SK-N-SH treated with all-trans-retinoic acid at 6 μM for 48 hours (cell line): ENCODE measurements at regions not wholly inside any gene's neighbourhood (a gene's known extent, or its start where the extent isn't known, plus 50 kb on each side); places are given as distances from the start of the nearest gene placed in this dataset.

ENCODE experiments used
- ATAC-seq: fragments of 200-7000 bp; cut with Tn5 transposase; 3 replicates; pipeline ENCODE4 v1.9.1; 2020; ENCODE audit warnings: mild to moderate bottlenecking, moderate library complexity
- ARNTL ChIP-seq: fragments of 450-650 bp; formaldehyde crosslinking; IDR thresholded peaks from 2 replicates; pipeline ENCODE4 v1.5.0; 2020; ENCODE audit warnings: low read depth, mild to moderate bottlenecking, moderate library complexity, borderline replicate concordance
- BACH2 ChIP-seq: fragments of 250-450 bp; sonication (Bioruptor Pico); IDR thresholded peaks from 2 replicates; pipeline ENCODE4 v1.9.0; 2021; ENCODE audit warnings: mild to moderate bottlenecking, borderline replicate concordance
- CSDC2 ChIP-seq: fragments of 250-450 bp; sonication (Bioruptor Pico); IDR thresholded peaks from 2 replicates; pipeline ENCODE4 v1.5.0; 2020; ENCODE audit warnings: mild to moderate bottlenecking, moderate library complexity
- ESRRG ChIP-seq: fragments of 250-450 bp; sonication (Bioruptor Pico); IDR thresholded peaks from 2 replicates; pipeline ENCODE4 v1.6.1; 2021; ENCODE audit warnings: mild to moderate bottlenecking
- GLIS3 ChIP-seq: fragments of 250-450 bp; sonication (Bioruptor Pico); IDR thresholded peaks from 2 replicates; pipeline ENCODE4 v1.5.0; 2020; ENCODE audit warnings: mild to moderate bottlenecking, moderate library complexity
- ISL1 ChIP-seq: fragments of 250-450 bp; sonication (Bioruptor Pico); IDR thresholded peaks from 2 replicates; pipeline ENCODE4 v2.1.2; 2022; ENCODE audit warnings: mild to moderate bottlenecking, moderate library complexity
- OSR1 ChIP-seq: fragments of 250-450 bp; sonication (Bioruptor Pico); IDR thresholded peaks from 2 replicates; pipeline ENCODE4 v1.8.0; 2022; ENCODE audit warnings: moderate library complexity, mild to moderate bottlenecking, inconsistent platforms
- PPARA ChIP-seq: fragments of 250-450 bp; sonication (Bioruptor Pico); IDR thresholded peaks from 2 replicates; pipeline ENCODE4 v1.5.0; 2020; ENCODE audit warnings: mild to moderate bottlenecking, borderline replicate concordance
- SNAI2 ChIP-seq: fragments of 250-450 bp; sonication (Bioruptor Pico); IDR thresholded peaks from 2 replicates; pipeline ENCODE4 v1.5.0; 2020; ENCODE audit warnings: mild to moderate bottlenecking, moderate library complexity
- TCF4 ChIP-seq: fragments of 250-450 bp; sonication (Bioruptor Pico); IDR thresholded peaks from 2 replicates; pipeline ENCODE4 v1.8.0; 2021; ENCODE audit warnings: mild to moderate bottlenecking, moderate library complexity, borderline replicate concordance
- TOX ChIP-seq: fragments of 250-450 bp; sonication (Bioruptor Pico); IDR thresholded peaks from 2 replicates; pipeline ENCODE4 v1.8.0; 2021; ENCODE audit warnings: mild to moderate bottlenecking, moderate library complexity, borderline replicate concordance
- ZC3H10 ChIP-seq: fragments of 250-450 bp; sonication (Bioruptor Pico); IDR thresholded peaks from 2 replicates; pipeline ENCODE4 v1.5.1; 2021; ENCODE audit warnings: mild to moderate bottlenecking, moderate library complexity
- ZFP3 ChIP-seq: fragments of 250-450 bp; sonication (Bioruptor Pico); IDR thresholded peaks from 2 replicates; pipeline ENCODE4 v1.5.0; 2020; ENCODE audit warnings: mild to moderate bottlenecking, moderate library complexity
- ZFP30 ChIP-seq: fragments of 450-650 bp; formaldehyde crosslinking; IDR thresholded peaks from 2 replicates; pipeline ENCODE4 v1.5.0; 2022; ENCODE audit warnings: mild to moderate bottlenecking, moderate library complexity
- ZNF565 ChIP-seq: fragments of 450-650 bp; formaldehyde crosslinking; conservative IDR thresholded peaks from 2 replicates; pipeline ENCODE4 v1.5.0; 2020; ENCODE audit warnings: low read depth, mild to moderate bottlenecking, moderate library complexity
- ZNF70 ChIP-seq: fragments of 450-650 bp; formaldehyde crosslinking; IDR thresholded peaks from 2 replicates; pipeline ENCODE4 v1.5.0; 2020; ENCODE audit warnings: mild to moderate bottlenecking, moderate library complexity
- ZNF8 ChIP-seq: fragments of 450-650 bp; formaldehyde crosslinking; IDR thresholded peaks from 2 replicates; pipeline ENCODE4 v1.5.0; 2020; ENCODE audit warnings: mild to moderate bottlenecking, moderate library complexity
- TF ChIP-seq, protein P1 (sequence below): fragments of 250-450 bp; sonication (Bioruptor Pico); IDR thresholded peaks from 2 replicates; pipeline ENCODE4 v1.8.0; 2021; ENCODE audit warnings: low read depth, mild to moderate bottlenecking, moderate library complexity, borderline replicate concordance
- TF ChIP-seq, protein P2 (sequence below): fragments of 250-450 bp; sonication (Bioruptor Pico); IDR thresholded peaks from 2 replicates; pipeline ENCODE4 v1.8.0; 2020; ENCODE audit warnings: mild to moderate bottlenecking, moderate library complexity, borderline replicate concordance
- TF ChIP-seq, protein P3 (sequence below): fragments of 250-450 bp; sonication (Bioruptor Pico); IDR thresholded peaks from 2 replicates; pipeline ENCODE4 v1.5.0; 2020; ENCODE audit warnings: mild to moderate bottlenecking, moderate library complexity
- TF ChIP-seq, protein P4 (sequence below): fragments of 250-450 bp; sonication (Bioruptor Pico); IDR thresholded peaks from 2 replicates; pipeline ENCODE4 v1.5.1; 2020; ENCODE audit warnings: low read depth, mild to moderate bottlenecking, moderate library complexity

DNA sequence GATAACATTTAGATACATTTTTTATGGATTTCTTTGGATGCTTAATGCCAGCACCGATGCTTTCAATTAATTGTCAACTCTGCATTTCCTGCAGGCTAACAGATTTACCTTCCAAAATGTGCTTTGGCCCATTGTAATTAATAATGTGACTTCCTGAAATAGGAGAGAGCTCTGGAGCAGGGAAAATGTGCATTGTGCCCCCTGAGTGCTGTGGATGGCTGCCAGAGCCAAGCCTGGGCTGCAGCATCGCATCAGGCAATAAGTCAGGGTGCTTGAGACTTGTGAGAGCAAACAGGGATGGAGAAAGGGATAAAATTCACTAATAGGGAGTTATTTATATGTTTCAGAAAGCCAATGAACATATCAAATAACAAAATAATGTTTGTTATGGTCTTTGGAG lies 133.8 kb downstream of the MOBP start:
- ATAC-seq, result no peak; the same call in 2 of the 3 replicates
- TF ChIP-seq SNAI2 (CRISPR knock-in tag) (no peak), ZFP30 (CRISPR knock-in tag) (no peak), ZFP3 (CRISPR knock-in tag) (no peak), ARNTL (CRISPR knock-in tag) (no peak), ESRRG (CRISPR knock-in tag) (no peak)
- TF ChIP-seq, protein P1, sequence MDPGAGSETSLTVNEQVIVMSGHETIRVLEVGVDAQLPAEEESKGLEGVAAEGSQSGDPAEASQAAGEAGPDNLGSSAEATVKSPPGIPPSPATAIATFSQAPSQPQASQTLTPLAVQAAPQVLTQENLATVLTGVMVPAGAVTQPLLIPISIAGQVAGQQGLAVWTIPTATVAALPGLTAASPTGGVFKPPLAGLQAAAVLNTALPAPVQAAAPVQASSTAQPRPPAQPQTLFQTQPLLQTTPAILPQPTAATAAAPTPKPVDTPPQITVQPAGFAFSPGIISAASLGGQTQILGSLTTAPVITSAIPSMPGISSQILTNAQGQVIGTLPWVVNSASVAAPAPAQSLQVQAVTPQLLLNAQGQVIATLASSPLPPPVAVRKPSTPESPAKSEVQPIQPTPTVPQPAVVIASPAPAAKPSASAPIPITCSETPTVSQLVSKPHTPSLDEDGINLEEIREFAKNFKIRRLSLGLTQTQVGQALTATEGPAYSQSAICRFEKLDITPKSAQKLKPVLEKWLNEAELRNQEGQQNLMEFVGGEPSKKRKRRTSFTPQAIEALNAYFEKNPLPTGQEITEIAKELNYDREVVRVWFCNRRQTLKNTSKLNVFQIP, result no peak

DNA sequence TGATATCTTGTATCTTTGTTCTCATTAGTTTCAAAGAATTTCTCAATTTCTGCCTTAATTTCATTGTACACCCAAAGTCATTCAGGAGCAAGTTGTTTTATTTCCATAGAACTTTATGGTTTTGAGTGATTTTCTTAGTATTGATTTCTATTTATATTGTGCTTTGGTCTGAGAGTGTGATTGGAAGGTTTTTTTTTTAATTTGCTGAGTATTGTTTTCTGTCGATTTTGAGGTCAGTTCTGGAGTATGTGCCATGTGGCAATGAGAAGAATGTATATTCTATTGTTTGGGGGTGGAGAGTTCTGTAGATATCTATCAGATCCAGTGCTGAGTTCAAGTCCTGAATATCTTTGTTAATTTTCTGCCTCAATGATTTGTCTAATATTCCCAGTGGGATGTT lies 138.4 kb downstream of the MOBP start:
- ATAC-seq, result no peak
- no peak for TF ChIP-seq TCF4 (CRISPR knock-in tag)
- TF ChIP-seq, all 23 proteins: peak for 0

DNA sequence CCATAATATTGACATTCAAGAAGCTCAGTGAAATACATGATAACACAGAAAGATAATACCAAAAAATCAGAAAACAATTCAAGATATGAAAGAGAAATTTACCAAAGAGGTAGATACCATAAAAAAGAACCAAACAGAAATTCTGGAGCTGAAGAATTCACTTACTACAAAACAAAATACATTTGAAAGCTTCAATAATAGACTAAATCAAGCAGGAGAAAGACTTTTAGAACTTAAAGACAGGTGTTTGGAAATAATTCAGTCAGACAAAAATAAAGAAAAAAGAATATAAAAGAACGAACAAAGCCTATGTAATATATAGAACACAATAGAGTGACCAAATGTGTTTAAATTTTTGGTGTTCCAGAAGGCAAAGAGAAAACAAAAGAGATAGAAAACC lies 158.7 kb downstream of the MOBP start:
- no peak for ATAC-seq
- TF ChIP-seq, protein P2, sequence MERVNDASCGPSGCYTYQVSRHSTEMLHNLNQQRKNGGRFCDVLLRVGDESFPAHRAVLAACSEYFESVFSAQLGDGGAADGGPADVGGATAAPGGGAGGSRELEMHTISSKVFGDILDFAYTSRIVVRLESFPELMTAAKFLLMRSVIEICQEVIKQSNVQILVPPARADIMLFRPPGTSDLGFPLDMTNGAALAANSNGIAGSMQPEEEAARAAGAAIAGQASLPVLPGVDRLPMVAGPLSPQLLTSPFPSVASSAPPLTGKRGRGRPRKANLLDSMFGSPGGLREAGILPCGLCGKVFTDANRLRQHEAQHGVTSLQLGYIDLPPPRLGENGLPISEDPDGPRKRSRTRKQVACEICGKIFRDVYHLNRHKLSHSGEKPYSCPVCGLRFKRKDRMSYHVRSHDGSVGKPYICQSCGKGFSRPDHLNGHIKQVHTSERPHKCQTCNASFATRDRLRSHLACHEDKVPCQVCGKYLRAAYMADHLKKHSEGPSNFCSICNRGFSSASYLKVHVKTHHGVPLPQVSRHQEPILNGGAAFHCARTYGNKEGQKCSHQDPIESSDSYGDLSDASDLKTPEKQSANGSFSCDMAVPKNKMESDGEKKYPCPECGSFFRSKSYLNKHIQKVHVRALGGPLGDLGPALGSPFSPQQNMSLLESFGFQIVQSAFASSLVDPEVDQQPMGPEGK (CRISPR knock-in tag), result no peak
- TF ChIP-seq ZFP30 (CRISPR knock-in tag) (no peak), CSDC2 (CRISPR knock-in tag) (no peak), ZNF8 (no peak), ESRRG (CRISPR knock-in tag) (no peak), OSR1 (CRISPR knock-in tag) (no peak), ZC3H10 (no peak), ZFP3 (CRISPR knock-in tag) (no peak), ISL1 (CRISPR knock-in tag) (no peak), PPARA (CRISPR knock-in tag) (no peak), GLIS3 (no peak), ZNF565 (no peak), ARNTL (CRISPR knock-in tag) (no peak), TOX (CRISPR knock-in tag) (no peak), SNAI2 (CRISPR knock-in tag) (no peak)
- TF ChIP-seq, protein P3, sequence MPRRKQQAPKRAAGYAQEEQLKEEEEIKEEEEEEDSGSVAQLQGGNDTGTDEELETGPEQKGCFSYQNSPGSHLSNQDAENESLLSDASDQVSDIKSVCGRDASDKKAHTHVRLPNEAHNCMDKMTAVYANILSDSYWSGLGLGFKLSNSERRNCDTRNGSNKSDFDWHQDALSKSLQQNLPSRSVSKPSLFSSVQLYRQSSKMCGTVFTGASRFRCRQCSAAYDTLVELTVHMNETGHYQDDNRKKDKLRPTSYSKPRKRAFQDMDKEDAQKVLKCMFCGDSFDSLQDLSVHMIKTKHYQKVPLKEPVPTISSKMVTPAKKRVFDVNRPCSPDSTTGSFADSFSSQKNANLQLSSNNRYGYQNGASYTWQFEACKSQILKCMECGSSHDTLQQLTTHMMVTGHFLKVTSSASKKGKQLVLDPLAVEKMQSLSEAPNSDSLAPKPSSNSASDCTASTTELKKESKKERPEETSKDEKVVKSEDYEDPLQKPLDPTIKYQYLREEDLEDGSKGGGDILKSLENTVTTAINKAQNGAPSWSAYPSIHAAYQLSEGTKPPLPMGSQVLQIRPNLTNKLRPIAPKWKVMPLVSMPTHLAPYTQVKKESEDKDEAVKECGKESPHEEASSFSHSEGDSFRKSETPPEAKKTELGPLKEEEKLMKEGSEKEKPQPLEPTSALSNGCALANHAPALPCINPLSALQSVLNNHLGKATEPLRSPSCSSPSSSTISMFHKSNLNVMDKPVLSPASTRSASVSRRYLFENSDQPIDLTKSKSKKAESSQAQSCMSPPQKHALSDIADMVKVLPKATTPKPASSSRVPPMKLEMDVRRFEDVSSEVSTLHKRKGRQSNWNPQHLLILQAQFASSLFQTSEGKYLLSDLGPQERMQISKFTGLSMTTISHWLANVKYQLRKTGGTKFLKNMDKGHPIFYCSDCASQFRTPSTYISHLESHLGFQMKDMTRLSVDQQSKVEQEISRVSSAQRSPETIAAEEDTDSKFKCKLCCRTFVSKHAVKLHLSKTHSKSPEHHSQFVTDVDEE (CRISPR knock-in tag), result no peak
- TF ChIP-seq, protein P4, sequence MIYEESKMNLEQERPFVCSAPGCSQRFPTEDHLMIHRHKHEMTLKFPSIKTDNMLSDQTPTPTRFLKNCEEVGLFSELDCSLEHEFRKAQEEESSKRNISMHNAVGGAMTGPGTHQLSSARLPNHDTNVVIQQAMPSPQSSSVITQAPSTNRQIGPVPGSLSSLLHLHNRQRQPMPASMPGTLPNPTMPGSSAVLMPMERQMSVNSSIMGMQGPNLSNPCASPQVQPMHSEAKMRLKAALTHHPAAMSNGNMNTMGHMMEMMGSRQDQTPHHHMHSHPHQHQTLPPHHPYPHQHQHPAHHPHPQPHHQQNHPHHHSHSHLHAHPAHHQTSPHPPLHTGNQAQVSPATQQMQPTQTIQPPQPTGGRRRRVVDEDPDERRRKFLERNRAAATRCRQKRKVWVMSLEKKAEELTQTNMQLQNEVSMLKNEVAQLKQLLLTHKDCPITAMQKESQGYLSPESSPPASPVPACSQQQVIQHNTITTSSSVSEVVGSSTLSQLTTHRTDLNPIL (CRISPR knock-in tag), result no peak

DNA sequence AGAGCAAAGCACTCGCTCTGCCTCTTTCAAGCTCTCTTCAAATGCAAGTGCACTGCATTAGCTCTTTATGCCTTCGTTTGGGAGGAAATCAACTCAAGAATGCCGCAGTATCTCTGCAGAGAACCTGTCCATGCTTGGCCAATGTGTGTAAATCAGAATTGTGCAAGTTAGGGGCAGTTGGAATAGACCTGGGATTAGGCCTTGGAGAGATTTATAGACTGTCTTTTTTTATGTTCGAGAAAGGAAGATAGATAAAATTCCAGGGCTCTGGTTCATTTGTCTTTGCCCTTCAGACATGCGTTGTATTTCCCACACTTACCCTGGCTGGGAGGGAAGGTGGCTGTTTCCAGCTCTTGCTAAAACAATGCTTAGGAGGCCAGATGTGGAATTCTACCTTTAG lies 163.7 kb downstream of the MOBP start:
- ATAC-seq, result no peak
- TF ChIP-seq, protein P4 (CRISPR knock-in tag), result no peak
- TF ChIP-seq, protein P3 (CRISPR knock-in tag), result no peak
- TF ChIP-seq BACH2 (CRISPR knock-in tag) (no peak), OSR1 (CRISPR knock-in tag) (no peak), PPARA (CRISPR knock-in tag) (no peak), ZC3H10 (no peak), ZNF70 (CRISPR knock-in tag) (no peak), ZFP3 (CRISPR knock-in tag) (no peak), TOX (CRISPR knock-in tag) (no peak), ISL1 (CRISPR knock-in tag) (no peak), ARNTL (CRISPR knock-in tag) (no peak)
- TF ChIP-seq, protein P2 (CRISPR knock-in tag), result no peak
